ENCODE measurements at regions not wholly inside any gene's neighbourhood (a gene's known extent, or its start where the extent isn't known, plus 50 kb on each side); places are given as distances from the start of the nearest gene placed in this dataset.

DNA sequence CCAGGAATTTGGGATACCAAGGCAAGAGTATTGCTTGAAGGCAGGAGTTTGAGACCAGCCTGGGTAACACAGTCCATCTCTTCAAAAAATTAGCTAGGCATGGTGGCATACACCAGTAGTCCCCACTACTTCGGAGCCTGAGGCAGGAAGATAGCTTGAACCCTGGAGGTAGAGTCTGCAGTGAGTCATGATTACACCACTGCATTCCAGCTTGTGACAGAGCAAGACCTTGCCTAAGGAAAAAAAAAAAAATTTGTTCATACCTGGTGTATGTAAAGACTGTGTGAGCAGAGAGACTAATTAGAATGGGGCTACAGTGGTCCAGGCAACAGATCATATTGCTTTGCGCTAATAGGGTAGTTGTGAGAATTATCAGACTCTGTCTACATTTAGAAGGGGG, 778.3 kb upstream of the PCDH20 start:
- no peak for DNase-seq
- no peak overlapping the region for H3K4me3 ChIP-seq

DNA sequence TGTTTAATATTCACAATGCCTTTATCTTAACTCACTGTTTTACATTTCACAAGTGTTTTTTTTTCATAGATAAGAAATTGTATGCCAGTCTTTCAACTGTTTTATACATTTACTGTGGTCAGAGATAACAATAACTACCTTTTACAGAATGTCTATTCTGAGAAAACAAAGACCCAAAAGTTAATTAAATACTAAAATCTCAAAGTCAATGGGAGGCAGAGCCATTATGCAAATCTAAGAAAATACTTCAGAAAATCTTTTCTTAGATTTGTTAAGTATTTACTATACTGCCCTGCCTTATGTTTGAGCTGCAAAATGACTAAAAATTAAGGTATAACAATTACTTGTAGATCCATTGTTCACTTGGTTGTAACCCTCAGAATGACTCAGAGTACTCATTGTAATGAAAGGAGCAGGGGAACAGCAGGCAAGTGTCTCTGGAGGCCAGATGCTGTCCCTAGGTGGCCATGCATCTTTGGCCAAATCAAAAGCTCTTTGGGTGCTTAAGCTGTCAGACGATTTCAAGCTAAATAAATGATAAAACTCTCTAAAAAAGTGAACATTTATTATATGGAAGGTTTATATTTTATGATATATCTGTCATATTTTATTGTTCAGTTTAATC, 770.1 kb upstream of the PCDH20 start:
- Histone ChIP-seq H3K27me3 (no peaks in the 10 kb centered on the region), H3K36me3 (replicated peaks in 1 of 2; ENCODE audit: insufficient read depth in 1 of 2, low read depth in 2 of 2) (no peaks in the 10 kb centered on the region), H3K4me3 (no peak overlapping the region), H3K27ac (no peak overlapping the region), H3K9me3 (no peaks in the 10 kb centered on the region), H3K4me1 (no peaks in the 10 kb centered on the region)
- TF ChIP-seq, protein P1, sequence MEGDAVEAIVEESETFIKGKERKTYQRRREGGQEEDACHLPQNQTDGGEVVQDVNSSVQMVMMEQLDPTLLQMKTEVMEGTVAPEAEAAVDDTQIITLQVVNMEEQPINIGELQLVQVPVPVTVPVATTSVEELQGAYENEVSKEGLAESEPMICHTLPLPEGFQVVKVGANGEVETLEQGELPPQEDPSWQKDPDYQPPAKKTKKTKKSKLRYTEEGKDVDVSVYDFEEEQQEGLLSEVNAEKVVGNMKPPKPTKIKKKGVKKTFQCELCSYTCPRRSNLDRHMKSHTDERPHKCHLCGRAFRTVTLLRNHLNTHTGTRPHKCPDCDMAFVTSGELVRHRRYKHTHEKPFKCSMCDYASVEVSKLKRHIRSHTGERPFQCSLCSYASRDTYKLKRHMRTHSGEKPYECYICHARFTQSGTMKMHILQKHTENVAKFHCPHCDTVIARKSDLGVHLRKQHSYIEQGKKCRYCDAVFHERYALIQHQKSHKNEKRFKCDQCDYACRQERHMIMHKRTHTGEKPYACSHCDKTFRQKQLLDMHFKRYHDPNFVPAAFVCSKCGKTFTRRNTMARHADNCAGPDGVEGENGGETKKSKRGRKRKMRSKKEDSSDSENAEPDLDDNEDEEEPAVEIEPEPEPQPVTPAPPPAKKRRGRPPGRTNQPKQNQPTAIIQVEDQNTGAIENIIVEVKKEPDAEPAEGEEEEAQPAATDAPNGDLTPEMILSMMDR (IDR thresholded peaks at IDR 0.05): no peak
- TF ChIP-seq POLR2A (IDR thresholded peaks at IDR 0.05): no peak
- no peak for ATAC-seq
- 18 to 23% methylated on average over 1 of the region's 1 CpG for WGBS, 2 donors
- no peak for DNase-seq
- intact Hi-C loops (cut with DNase I): no loop called here

More for the DNA sequence above, 778.3 kb upstream of the PCDH20 start:
- TF ChIP-seq, protein P1 (IDR thresholded peaks at IDR 0.05): no peak
- TF ChIP-seq POLR2A (IDR thresholded peaks at IDR 0.05): no peak
- 48 to 86% methylated on average over 2 of the region's 2 CpGs for WGBS, 2 donors
- no peaks in the 10 kb centered on the region for H3K27me3 ChIP-seq
- no peaks in the 10 kb centered on the region for H3K9me3 ChIP-seq
- no peaks in the 10 kb centered on the region for H3K4me1 ChIP-seq
- H3K27ac ChIP-seq: no peak overlapping the region
- ATAC-seq: no peak
- no peaks in the 10 kb centered on the region for H3K36me3 ChIP-seq (replicated peaks in 1 of 2; ENCODE audit: insufficient read depth in 1 of 2, low read depth in 2 of 2)
- intact Hi-C loops (cut with DNase I): no loop called here

DNA sequence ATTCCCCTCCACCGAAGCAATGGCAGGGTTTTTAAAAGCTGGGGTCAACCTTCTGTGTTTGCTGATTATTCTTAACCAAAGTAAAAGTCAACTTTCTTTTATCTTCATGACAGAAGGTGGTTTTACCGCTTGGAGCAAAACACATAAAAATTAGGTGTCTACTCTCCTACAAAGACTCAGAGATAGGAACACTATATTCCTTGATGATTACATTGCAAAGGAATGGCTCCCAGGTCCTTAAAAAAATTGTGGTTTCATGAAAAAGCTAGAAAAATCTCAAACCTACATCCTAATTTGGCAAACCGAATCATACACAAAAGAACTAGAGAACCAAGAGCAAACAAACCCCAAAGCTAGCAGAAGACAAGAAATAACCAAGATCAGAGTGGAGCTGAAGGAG, 760.4 kb upstream of the PCDH20 start:
- 28 to 30% methylated on average over 3 of the region's 3 CpGs for WGBS, 2 donors
- Histone ChIP-seq H3K27ac (no peak overlapping the region), H3K36me3 (replicated peaks in 1 of 2; ENCODE audit: insufficient read depth in 1 of 2, low read depth in 2 of 2) (no peaks in the 10 kb centered on the region), H3K4me3 (no peak overlapping the region), H3K4me1 (no peaks in the 10 kb centered on the region), H3K27me3 (no peaks in the 10 kb centered on the region), H3K9me3 (no peaks in the 10 kb centered on the region)
- intact Hi-C loops (cut with DNase I): no loop called here
- ATAC-seq (no peak), DNase-seq (no peak)
- TF ChIP-seq, protein P1 (IDR thresholded peaks at IDR 0.05): no peak
- TF ChIP-seq POLR2A (IDR thresholded peaks at IDR 0.05): no peak

DNA sequence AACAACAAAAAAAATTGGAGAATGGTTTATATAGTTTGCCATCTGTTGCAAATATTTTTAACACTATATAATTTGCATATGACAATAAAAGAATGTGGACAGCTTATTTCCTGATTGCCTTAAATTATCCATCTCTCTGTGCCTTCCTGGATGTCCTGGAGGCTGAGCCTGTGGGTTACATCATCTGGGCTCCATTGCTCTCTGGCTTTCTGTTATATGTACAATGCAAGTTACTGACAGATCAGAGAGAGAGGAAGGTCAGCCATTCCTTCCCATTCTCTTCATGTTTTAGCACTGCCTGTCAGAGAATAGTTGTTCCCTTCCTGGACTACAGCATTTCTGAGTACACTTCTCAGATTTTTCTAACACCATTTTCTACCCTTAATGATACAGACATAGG, 758.3 kb upstream of the PCDH20 start:
- no peaks in the 10 kb centered on the region for H3K4me1 ChIP-seq
- intact Hi-C loops (cut with DNase I): no loop called here
- no peaks in the 10 kb centered on the region for H3K27me3 ChIP-seq
- TF ChIP-seq POLR2A (IDR thresholded peaks at IDR 0.05): no peak
- TF ChIP-seq, protein P1 (IDR thresholded peaks at IDR 0.05): no peak
- H3K36me3 ChIP-seq (replicated peaks in 1 of 2; ENCODE audit: insufficient read depth in 1 of 2, low read depth in 2 of 2): no peaks in the 10 kb centered on the region
- no peaks in the 10 kb centered on the region for H3K9me3 ChIP-seq
- no peak overlapping the region for H3K27ac ChIP-seq
- ATAC-seq: no peak
- DNase-seq: no peak
- H3K4me3 ChIP-seq: no peak overlapping the region

DNA sequence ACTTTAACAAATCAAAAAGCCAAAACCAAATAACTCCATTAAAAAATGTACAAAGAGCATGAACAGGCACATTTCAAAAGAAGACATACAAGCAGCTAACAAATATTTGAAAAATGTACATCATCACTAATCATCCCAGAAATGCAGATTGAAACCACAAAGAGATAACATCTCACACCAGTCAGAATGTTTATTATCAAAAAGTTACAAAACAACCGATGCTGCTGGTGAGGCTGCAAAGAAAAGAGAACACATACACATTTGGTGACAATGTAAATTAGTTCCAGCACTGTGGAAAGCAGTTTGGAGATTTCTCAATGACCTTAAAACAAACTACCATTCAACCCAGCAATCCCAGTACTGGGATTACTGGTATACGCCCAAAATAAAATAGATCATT, 756.0 kb upstream of the PCDH20 start:
- intact Hi-C loops (cut with DNase I): no loop called here
- DNase-seq: no peak
- 77 to 96% methylated on average over 2 of the region's 2 CpGs for WGBS, 2 donors
- H3K36me3 ChIP-seq (replicated peaks in 1 of 2; ENCODE audit: insufficient read depth in 1 of 2, low read depth in 2 of 2): no peaks in the 10 kb centered on the region
- TF ChIP-seq POLR2A (IDR thresholded peaks at IDR 0.05): no peak
- TF ChIP-seq, protein P1 (IDR thresholded peaks at IDR 0.05): no peak
- no peaks in the 10 kb centered on the region for H3K27me3 ChIP-seq
- H3K27ac ChIP-seq: no peak overlapping the region
- no peaks in the 10 kb centered on the region for H3K4me1 ChIP-seq
- no peak for ATAC-seq
- H3K9me3 ChIP-seq: no peaks in the 10 kb centered on the region
- H3K4me3 ChIP-seq: no peak overlapping the region
